IMR-90 (cell line): ENCODE measurements at regions not wholly inside any gene's neighbourhood (a gene's known extent, or its start where the extent isn't known, plus 50 kb on each side); places are given as distances from the start of the nearest gene placed in this dataset.

Experiments
- ATAC-seq: fragments of 200-7000 bp; cut with Tn5 transposase; 2 replicates; pipeline ENCODE4 v1.9.1; 2020; ENCODE audit warnings: low read depth, mild to moderate bottlenecking, moderate library complexity
- BruUV-seq: library from RNA; stranded (reverse); fragments of 400-500 nt; replicated peaks from 2 replicates; lab custom pipeline; 2021; lab: Mats Ljungman, UMichigan
- CTCF ChIA-PET: fragments of 300-600 bp; formaldehyde crosslinking; extraction: SDS; loops from one replicate; lab custom pipeline; 2021; ENCODE audit warnings: antibody characterized with exemption; lab: Yijun Ruan, JAX
- POLR2A ChIA-PET: fragments of 300-600 bp; sonication (Branson Sonifier 250); formaldehyde crosslinking; loops from one replicate; lab custom pipeline; 2022; ENCODE audit warnings: antibody characterized with exemption; ENCODE audit not compliant: unreplicated experiment; lab: Charles Lee
- DNase-seq: peaks from one replicate; pipeline ENCODE4 v3.0.0; 2013
- H2AFZ ChIP-seq: replicated peaks from 2 replicates; pipeline ENCODE3; 2013; ENCODE audit warnings: low read length, mild to moderate bottlenecking; ENCODE audit not compliant: poor library complexity
- H2AK5ac ChIP-seq: 2 replicates; pipeline ENCODE4 v1.6.1; 2013; ENCODE audit warnings: low read depth, low read length, inconsistent platforms
- H2AK9ac ChIP-seq: replicated peaks from 2 replicates; pipeline ENCODE3; 2013; ENCODE audit warnings: mild to moderate bottlenecking, low read depth, low read length, moderate library complexity; ENCODE audit not compliant: poor library complexity
- H2BK120ac ChIP-seq: 2 replicates; pipeline ENCODE4 v1.6.1; 2013; ENCODE audit warnings: low read depth, low read length, inconsistent platforms
- H2BK15ac ChIP-seq: 3 replicates; pipeline ENCODE4 v1.6.1; 2013; ENCODE audit warnings: low read depth, low read length, inconsistent platforms
- H2BK20ac ChIP-seq: 2 replicates; pipeline ENCODE4 v1.6.1; 2013; ENCODE audit warnings: low read depth, mild to moderate bottlenecking, inconsistent platforms, low read length, moderate library complexity
- H2BK5ac ChIP-seq: 2 replicates; pipeline ENCODE4 v1.6.1; 2013; ENCODE audit warnings: mild to moderate bottlenecking, low read depth, low read length, inconsistent platforms; ENCODE audit not compliant: poor library complexity, severe bottlenecking
- H3K14ac ChIP-seq: replicated peaks from 2 replicates; pipeline ENCODE4 v1.6.1; 2013; ENCODE audit warnings: low read depth, low read length, inconsistent platforms
- H3K18ac ChIP-seq: 2 replicates; pipeline ENCODE4 v1.6.1; 2013; ENCODE audit warnings: low read depth, low read length, control low read depth
- H3K23ac ChIP-seq: 2 replicates; pipeline ENCODE4 v1.6.1; 2013; ENCODE audit warnings: low read depth, low read length, inconsistent platforms
- H3K27ac ChIP-seq: 2 replicates; pipeline ENCODE4 v1.5.1; 2013; ENCODE audit warnings: mild to moderate bottlenecking, control low read depth, low read length; ENCODE audit not compliant: insufficient read depth
- H3K27me3 ChIP-seq: 2 replicates; pipeline ENCODE4 v1.6.1; 2013; ENCODE audit warnings: low read length; ENCODE audit not compliant: control insufficient read depth, insufficient read depth
- H3K36me3 ChIP-seq: 2 replicates; pipeline ENCODE4 v1.6.1; 2013; ENCODE audit warnings: low read length, mixed read lengths; ENCODE audit not compliant: control insufficient read depth, insufficient read depth
- H3K4ac ChIP-seq: 2 replicates; pipeline ENCODE4 v1.6.1; 2013; ENCODE audit warnings: low read depth, low read length, inconsistent platforms
- H3K4me1 ChIP-seq: 2 replicates; pipeline ENCODE4 v1.6.1; 2013; ENCODE audit warnings: low read length, mixed read lengths; ENCODE audit not compliant: control insufficient read depth, insufficient read depth
- H3K4me2 ChIP-seq: 2 replicates; pipeline ENCODE4 v1.6.1; 2013; ENCODE audit warnings: low read depth, mild to moderate bottlenecking, control low read depth, low read length, moderate library complexity
- H3K4me3 ChIP-seq: 2 replicates; pipeline ENCODE4 v1.5.1; 2013; ENCODE audit warnings: low read depth, mild to moderate bottlenecking, control low read depth, low read length, moderate library complexity; ENCODE audit not compliant: insufficient read depth
- H3K56ac ChIP-seq: 2 replicates; pipeline ENCODE4 v1.6.1; 2013; ENCODE audit warnings: low read length, inconsistent platforms; ENCODE audit not compliant: insufficient read depth; ENCODE audit errors: extremely low read depth
- H3K79me1 ChIP-seq, 2 experiments: 2 replicates each; pipeline ENCODE4 v1.6.1; 2013; ENCODE audit warnings: low read length in 2 of 2, inconsistent platforms in 1 of 2, low read depth in 1 of 2
- H3K9ac ChIP-seq: 2 replicates; pipeline ENCODE4 v1.6.1; 2013; ENCODE audit warnings: low read depth, low read length, control low read depth
- H3K9me1 ChIP-seq: 2 replicates; pipeline ENCODE4 v1.6.1; 2013; ENCODE audit warnings: low read length, inconsistent platforms; ENCODE audit not compliant: insufficient read depth
- H3K9me3 ChIP-seq: 2 replicates; pipeline ENCODE4 v1.6.1; 2013; ENCODE audit warnings: low read length; ENCODE audit not compliant: control insufficient read depth, insufficient read depth
- H4K20me1 ChIP-seq: 2 replicates; pipeline ENCODE4 v1.6.1; 2013; ENCODE audit warnings: low read length, inconsistent platforms; ENCODE audit not compliant: insufficient read depth
- H4K5ac ChIP-seq: 2 replicates; pipeline ENCODE4 v1.6.1; 2013; ENCODE audit warnings: mild to moderate bottlenecking, low read depth, low read length, control low read depth
- H4K8ac ChIP-seq, 2 experiments: 2 replicates each; pipeline ENCODE4 v1.6.1; 2013; ENCODE audit warnings: low read depth in 2 of 2, low read length in 2 of 2, control low read depth in 1 of 2, inconsistent platforms in 1 of 2
- H4K91ac ChIP-seq: 2 replicates; pipeline ENCODE4 v1.6.1; 2013; ENCODE audit warnings: low read depth, low read length, inconsistent platforms; ENCODE audit not compliant: insufficient read depth
- BHLHE40 ChIP-seq: fragments of 150-350 bp; IDR thresholded peaks from 2 replicates; pipeline ENCODE4 v1.6.1; 2016; ENCODE audit warnings: mild to moderate bottlenecking, low read depth, low read length
- CEBPB ChIP-seq: IDR thresholded peaks from 2 replicates; pipeline ENCODE4 v1.6.1; 2012; ENCODE audit warnings: low read depth, low read length, improper control_type of control experiment
- CHD1 ChIP-seq: IDR thresholded peaks from 2 replicates; pipeline ENCODE4 v1.6.1; 2012; ENCODE audit warnings: low read depth, low read length, improper control_type of control experiment
- FOS ChIP-seq: fragments of 150-350 bp; IDR thresholded peaks from 2 replicates; pipeline ENCODE4 v1.6.1; 2016; ENCODE audit warnings: low read depth, low read length
- MAFK ChIP-seq: IDR thresholded peaks from 2 replicates; pipeline ENCODE4 v1.6.1; 2012; ENCODE audit warnings: low read depth, low read length, improper control_type of control experiment
- MAZ ChIP-seq: IDR thresholded peaks from 2 replicates; pipeline ENCODE4 v1.6.1; 2012; ENCODE audit warnings: low read depth, mild to moderate bottlenecking, low read length, improper control_type of control experiment, moderate library complexity, borderline replicate concordance
- MXI1 ChIP-seq: IDR thresholded peaks from 2 replicates; pipeline ENCODE4 v1.6.1; 2012; ENCODE audit warnings: low read depth, mild to moderate bottlenecking, low read length, moderate library complexity, borderline replicate concordance
- NFE2L2 ChIP-seq: fragments of 150-350 bp; IDR thresholded peaks from 2 replicates; pipeline ENCODE4 v1.6.1; 2016; ENCODE audit warnings: low read depth, mild to moderate bottlenecking, low read length
- POLR2A ChIP-seq: IDR thresholded peaks from 2 replicates; pipeline ENCODE4 v1.6.1; 2012; ENCODE audit warnings: mild to moderate bottlenecking, low read depth, low read length
- RAD21 ChIP-seq: IDR thresholded peaks from 2 replicates; pipeline ENCODE4 v1.6.1; 2012; ENCODE audit warnings: low read length, improper control_type of control experiment
- RCOR1 ChIP-seq: IDR thresholded peaks from 2 replicates; pipeline ENCODE4 v1.6.1; 2012; ENCODE audit warnings: mild to moderate bottlenecking, low read length, improper control_type of control experiment; ENCODE audit not compliant: insufficient replicate concordance
- RFX5 ChIP-seq: IDR thresholded peaks from 2 replicates; pipeline ENCODE4 v1.8.0; 2012; ENCODE audit warnings: low read depth, mild to moderate bottlenecking, low read length, moderate library complexity
- SMC3 ChIP-seq: fragments of 150-350 bp; IDR thresholded peaks from 2 replicates; pipeline ENCODE4 v1.6.1; 2016; ENCODE audit warnings: low read depth, mild to moderate bottlenecking, antibody characterized with exemption, low read length, moderate library complexity
- WGBS, 2 experiments: methylation state at CpG; one replicate each; pipeline versions ENCODE4 v1.1.5 to v1.1.7; 2013; ENCODE audit warnings: missing lambda C conversion rate in 2 of 2; ENCODE audit not compliant: insufficient read length in 1 of 2; ENCODE audit errors: extremely low coverage in 2 of 2; 5-methylcytosine and 5-hydroxymethylcytosine counted together
- dilution Hi-C: fragments of 300-500 bp; cut with HindIII; formaldehyde crosslinking; loops from one replicate; pipeline ENCODE4 v1.14.3; 2018; ENCODE audit warnings: low sequenced_read_pairs; ENCODE audit not compliant: unreplicated experiment
- in situ Hi-C: fragments of 300-500 bp; cut with MboI; formaldehyde crosslinking; loops from 3 replicates; pipeline ENCODE4 v1.14.3; 2019; ENCODE audit warnings: low sequenced_read_pairs, inconsistent platforms, mixed read lengths
- intact Hi-C: fragments of 100-400 bp; cut with micrococcal nuclease; formaldehyde crosslinking; loops from 2 replicates; pipeline ENCODE4 v1.10.0; 2022
- TF ChIP-seq, protein P1 (sequence below): fragments of 150-350 bp; IDR thresholded peaks from 2 replicates; pipeline ENCODE4 v1.6.1; 2016; ENCODE audit warnings: low read depth, mild to moderate bottlenecking, low read length, moderate library complexity, borderline replicate concordance
- TF ChIP-seq, protein P2 (sequence below): conservative IDR thresholded peaks from 2 replicates; pipeline ENCODE4 v1.5.1; 2012; ENCODE audit warnings: mild to moderate bottlenecking, low read depth, low read length, improper control_type of control experiment
- TF ChIP-seq, protein P3 (sequence below): fragments of 150-350 bp; IDR thresholded peaks from 2 replicates; pipeline ENCODE4 v1.6.1; 2017; ENCODE audit warnings: mild to moderate bottlenecking, antibody characterized with exemption, low read length, low read depth

DNA sequence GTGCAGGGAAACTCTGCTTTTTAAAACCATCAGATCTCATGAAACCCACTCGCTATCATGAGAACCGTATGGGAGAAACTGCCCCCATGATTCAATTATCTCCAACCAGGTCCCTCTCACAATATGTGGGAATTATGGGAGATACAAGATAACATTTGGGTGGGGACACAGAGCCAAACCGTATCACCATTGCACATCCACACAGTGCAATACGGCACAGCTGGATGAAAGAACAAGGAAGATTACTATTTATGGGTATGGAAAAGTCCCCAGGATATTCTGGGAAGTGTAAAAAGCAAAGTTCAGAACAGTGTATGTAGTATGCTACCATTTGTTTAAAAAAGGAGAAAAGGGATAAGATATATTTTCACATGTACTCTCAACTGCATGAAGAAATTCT is 290.1 kb downstream of the PIK3C3 start:
- no peaks in the 10 kb centered on the region for H3K27me3 ChIP-seq
- H3K79me1 ChIP-seq, result no peaks in the 10 kb centered on the region
- CTCF ChIA-PET, result no interaction called here
- H3K36me3 ChIP-seq, result no peaks in the 10 kb centered on the region
- no peak overlapping the region for H2AK9ac ChIP-seq
- no peak overlapping the region for H2AFZ ChIP-seq
- no peak for TF ChIP-seq RFX5
- TF ChIP-seq RAD21, result no peak
- TF ChIP-seq FOS, result no peak
- TF ChIP-seq CEBPB, result no peak
- TF ChIP-seq, protein P1, sequence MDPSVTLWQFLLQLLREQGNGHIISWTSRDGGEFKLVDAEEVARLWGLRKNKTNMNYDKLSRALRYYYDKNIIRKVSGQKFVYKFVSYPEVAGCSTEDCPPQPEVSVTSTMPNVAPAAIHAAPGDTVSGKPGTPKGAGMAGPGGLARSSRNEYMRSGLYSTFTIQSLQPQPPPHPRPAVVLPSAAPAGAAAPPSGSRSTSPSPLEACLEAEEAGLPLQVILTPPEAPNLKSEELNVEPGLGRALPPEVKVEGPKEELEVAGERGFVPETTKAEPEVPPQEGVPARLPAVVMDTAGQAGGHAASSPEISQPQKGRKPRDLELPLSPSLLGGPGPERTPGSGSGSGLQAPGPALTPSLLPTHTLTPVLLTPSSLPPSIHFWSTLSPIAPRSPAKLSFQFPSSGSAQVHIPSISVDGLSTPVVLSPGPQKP, result no peak
- no peak for TF ChIP-seq BHLHE40
- TF ChIP-seq NFE2L2, result no peak
- no peak for TF ChIP-seq MAZ
- TF ChIP-seq MXI1, result no peak
- TF ChIP-seq, protein P2, sequence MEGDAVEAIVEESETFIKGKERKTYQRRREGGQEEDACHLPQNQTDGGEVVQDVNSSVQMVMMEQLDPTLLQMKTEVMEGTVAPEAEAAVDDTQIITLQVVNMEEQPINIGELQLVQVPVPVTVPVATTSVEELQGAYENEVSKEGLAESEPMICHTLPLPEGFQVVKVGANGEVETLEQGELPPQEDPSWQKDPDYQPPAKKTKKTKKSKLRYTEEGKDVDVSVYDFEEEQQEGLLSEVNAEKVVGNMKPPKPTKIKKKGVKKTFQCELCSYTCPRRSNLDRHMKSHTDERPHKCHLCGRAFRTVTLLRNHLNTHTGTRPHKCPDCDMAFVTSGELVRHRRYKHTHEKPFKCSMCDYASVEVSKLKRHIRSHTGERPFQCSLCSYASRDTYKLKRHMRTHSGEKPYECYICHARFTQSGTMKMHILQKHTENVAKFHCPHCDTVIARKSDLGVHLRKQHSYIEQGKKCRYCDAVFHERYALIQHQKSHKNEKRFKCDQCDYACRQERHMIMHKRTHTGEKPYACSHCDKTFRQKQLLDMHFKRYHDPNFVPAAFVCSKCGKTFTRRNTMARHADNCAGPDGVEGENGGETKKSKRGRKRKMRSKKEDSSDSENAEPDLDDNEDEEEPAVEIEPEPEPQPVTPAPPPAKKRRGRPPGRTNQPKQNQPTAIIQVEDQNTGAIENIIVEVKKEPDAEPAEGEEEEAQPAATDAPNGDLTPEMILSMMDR, result no peak
- TF ChIP-seq RCOR1, result no peak
- TF ChIP-seq POLR2A, result no peak
- no peak for TF ChIP-seq CHD1
- TF ChIP-seq SMC3, result no peak
- TF ChIP-seq MAFK, result no peak
- TF ChIP-seq, protein P3, sequence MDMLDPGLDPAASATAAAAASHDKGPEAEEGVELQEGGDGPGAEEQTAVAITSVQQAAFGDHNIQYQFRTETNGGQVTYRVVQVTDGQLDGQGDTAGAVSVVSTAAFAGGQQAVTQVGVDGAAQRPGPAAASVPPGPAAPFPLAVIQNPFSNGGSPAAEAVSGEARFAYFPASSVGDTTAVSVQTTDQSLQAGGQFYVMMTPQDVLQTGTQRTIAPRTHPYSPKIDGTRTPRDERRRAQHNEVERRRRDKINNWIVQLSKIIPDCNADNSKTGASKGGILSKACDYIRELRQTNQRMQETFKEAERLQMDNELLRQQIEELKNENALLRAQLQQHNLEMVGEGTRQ, result no peak
- no peak overlapping the region for H2AK5ac ChIP-seq
- H3K9me1 ChIP-seq, result no peaks in the 10 kb centered on the region
- H4K91ac ChIP-seq, result no peak overlapping the region
- no peak overlapping the region for H3K18ac ChIP-seq
- H3K9ac ChIP-seq, result no peak overlapping the region
- no peak overlapping the region for H4K5ac ChIP-seq
- BruUV-seq, result no TSS peak
- no peak overlapping the region for H2BK5ac ChIP-seq
- no peaks in the 10 kb centered on the region for H4K20me1 ChIP-seq
- ATAC-seq (no peak), DNase-seq (no peak)
- in situ Hi-C loops, result no loop called here
- no peak overlapping the region for H3K14ac ChIP-seq
- no peak overlapping the region for H2BK15ac ChIP-seq
- H3K4me2 ChIP-seq, result no peak overlapping the region
- H3K9me3 ChIP-seq, result no peaks in the 10 kb centered on the region
- no peak overlapping the region for H3K27ac ChIP-seq
- no peak overlapping the region for H2BK20ac ChIP-seq
- POLR2A ChIA-PET, result no interaction called here
- H2BK120ac ChIP-seq, result no peak overlapping the region
- H4K8ac ChIP-seq, result no peak overlapping the region
- intact Hi-C loops, result no loop called here
- H3K4me1 ChIP-seq, result no peaks in the 10 kb centered on the region
- H3K56ac ChIP-seq, result no peak overlapping the region
- H3K4ac ChIP-seq, result no peak overlapping the region
- dilution Hi-C loops, result no loop called here
- no peak overlapping the region for H3K23ac ChIP-seq
- no peak overlapping the region for H3K4me3 ChIP-seq
- no CpG with 5 or more reads among the region's 4 CpGs for WGBS, 2 experiments
